ENCODE measurements at regions not wholly inside any gene's neighbourhood (a gene's known extent, or its start where the extent isn't known, plus 50 kb on each side); places are given as distances from the start of the nearest gene placed in this dataset.
"Not testable (repeated sequence)": the region's sequence is repeated elsewhere in the genome, so short reads cannot be mapped to it uniquely, and the experiment has no call there.

DNA sequence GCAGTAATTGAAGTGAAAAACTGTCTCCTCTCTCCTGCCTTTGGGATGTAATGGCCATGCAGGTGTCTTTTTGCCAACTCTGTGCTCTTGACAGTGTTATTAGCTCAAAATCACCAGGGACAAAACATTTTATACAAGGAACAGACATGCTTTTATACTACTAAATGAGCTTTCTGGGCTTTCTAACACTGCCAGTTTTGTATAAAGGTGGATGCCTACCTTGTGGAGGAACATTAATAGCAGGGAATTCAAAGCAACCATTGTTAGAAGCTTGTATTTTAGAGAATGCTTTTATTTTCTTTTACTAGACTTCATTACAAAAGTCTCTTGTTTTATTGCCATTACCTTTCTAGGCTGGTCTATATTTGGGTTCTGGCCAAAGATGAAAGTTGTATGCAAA lies 54.7 kb upstream of the ARSJ start:
- DNase-seq = no peak

DNA sequence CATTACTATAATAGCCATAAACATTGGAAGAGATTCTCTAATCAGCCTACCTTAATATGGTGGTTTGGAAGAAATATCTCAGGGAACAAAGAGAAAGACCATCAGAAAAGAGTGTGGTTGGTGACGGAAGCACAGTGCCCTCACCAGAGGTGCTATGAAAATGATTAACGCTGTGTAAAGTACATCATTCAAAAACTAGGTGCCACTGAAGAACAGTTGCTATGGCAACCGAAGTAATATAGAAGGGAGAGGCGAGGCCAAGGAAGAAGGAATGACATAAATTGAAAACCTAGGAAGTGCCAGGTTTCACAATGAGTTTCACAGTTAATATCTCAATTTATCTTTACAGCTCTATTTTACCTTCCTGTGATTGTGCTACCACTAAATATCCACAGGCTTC lies 57.0 kb upstream of the ARSJ start:
- no peak for DNase-seq

DNA sequence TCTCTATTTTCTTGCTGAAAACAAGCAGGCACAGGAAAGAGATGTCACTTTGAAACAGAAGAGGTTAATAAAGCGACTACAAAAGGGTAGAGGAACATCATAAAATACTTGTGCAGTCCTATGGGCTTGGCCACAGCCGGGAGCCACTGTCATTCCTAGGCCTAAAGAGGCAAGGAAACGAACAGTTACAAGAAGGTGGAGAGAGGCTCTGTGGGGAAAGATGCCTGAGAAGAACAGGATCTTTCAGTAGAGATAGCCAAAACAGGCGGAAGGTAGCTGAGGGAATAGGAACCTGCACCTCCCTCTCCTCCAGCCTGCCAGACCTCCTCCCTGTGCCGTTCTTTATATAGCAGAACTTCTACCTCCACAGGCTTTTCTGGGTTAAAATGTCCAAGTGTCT lies 57.4 kb upstream of the ARSJ start:
- DNase-seq = no peak

DNA sequence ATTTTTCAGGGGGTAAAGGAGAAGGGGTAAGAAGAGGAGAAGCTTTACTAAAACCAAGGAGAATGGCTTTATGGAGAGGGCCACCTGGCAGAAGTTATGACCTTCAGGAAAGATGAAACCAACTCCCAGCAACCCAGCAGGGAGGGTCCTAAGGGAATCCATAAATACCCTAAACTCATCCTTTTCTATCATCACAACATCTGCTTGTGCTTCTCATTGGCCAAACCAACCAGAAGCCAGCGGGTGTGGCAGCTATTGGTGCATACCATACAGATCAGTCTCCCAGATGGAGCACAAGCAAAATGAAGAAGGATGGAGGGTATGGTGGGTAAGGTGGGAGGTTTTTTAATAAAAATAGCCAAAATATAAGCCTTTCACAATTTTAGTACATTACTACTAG lies 58.5 kb upstream of the ARSJ start:
- no peak for DNase-seq

DNA sequence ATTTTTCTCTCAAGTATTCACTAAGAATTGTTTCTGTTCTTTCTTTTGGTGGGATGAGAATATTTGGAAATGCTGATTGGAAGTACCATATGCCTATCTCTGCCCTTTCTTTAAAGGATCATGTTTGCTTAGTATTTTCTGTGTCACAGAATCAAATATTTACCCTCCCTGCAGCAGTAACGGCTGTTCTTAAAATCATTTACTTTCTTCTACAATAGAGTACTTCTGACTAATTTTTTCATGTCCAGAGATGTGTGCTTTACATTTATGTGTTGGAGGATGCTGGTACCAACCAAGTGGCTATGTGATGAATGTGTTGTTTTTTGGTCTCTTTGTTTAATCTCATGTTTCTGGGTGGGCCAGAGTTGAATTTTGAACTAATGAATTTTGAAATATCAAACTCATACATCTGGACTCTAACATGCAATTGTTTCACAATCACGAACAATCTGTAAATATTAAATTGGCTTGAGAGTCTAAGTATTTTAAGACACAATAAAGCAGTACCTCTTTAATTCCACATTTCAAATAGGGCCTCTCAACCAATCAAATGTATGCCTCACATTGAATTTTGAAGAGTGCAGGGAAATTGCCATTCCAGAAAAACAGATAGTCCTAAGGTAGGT lies 59.4 kb upstream of the ARSJ start:
- no peak for DNase-seq

DNA sequence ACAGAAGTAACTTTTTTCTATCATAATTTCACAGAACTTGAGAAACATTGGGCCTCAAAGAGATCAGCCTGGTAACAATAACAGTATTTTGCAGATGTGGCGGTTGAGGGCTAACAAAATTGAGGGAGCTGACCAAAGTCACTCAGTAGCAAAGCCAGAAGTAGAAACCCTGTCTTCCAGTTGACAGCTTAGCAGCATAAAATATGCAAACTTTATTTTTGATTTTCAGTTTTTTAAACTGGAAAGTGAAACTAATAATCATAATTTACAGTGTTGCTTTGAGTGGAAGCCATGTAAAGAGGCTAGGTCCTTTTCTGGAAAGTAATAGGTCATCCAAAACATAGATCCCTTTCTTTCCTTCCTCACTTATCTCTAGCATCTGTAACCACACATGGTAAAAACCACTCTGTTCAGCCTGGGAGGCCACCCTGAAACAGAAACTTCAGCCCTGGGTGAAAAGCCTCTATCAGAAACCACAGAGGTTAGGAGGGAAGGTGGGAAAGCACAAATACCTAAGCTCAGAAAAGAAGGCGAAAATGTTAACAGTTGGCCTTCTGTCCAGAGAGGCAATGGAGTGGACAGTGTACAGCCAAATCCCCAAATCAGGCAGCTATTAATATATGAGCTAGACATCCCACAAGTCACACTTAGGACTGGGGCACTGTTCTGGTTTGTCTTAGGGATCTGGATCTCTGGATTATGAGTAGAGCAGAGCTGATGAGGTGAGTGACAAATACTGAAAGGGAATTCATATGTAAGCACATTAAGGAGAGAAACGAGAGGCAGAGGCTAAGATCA lies 61.1 kb upstream of the ARSJ start:
- DNase-seq = no peak

DNA sequence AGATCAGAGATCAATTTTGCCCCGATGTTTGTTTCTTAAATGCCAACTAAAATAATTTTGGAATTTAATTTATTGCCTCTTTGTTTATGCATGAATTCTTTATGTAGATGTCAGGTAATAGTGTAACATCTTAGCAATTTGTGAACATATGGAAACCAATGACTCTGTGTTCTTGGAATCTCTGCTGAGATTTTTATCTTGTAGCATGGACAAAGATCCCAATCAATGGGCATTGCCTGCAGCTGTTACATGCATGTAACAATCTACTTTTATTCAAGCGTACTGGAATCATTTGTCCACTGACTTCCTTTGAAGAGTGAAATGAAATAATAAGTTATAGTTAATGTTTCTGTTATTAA lies 61.6 kb upstream of the ARSJ start:
- peak in 1 of 3 donors; percentile 21 for DNase-seq

DNA sequence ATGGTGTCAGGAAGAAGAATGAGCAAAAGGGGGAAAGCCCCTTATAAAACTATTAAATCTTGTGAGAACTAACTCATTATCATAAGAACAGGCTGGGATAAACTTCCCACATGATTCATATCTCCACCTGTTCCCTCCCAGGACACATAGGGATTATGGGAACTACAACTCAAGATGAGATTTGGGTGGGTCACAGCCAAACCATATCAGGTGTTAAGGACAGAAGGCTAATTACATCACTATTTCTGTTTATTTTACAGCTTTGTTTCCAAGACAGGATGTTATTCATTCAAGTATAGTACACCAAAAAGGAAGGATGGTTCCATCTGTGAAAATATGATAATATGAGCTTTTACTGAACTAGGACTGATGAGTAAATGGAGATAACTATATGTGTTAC lies 63.7 kb upstream of the ARSJ start:
- no peak for DNase-seq

DNA sequence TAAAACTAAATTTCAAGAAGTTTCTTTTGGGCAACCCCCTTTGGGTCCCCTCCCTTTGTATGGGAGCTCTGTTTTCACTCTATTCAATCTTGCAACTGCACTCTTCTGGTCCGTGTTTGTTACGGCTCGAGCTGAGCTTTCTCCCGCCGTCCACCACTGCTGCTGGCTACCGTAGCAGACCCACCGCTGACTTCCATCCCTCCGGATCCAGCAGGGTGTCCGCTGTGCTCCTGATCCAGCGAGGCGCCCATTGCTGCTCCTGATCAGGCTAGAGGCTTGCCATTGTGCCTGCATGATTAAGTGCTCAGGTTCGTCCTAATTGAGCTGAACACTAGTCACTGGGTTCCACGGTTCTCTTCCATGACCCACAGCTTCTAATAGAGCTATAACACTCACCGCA lies 64.9 kb upstream of the ARSJ start:
- DNase-seq = not testable (repeated sequence)

DNA sequence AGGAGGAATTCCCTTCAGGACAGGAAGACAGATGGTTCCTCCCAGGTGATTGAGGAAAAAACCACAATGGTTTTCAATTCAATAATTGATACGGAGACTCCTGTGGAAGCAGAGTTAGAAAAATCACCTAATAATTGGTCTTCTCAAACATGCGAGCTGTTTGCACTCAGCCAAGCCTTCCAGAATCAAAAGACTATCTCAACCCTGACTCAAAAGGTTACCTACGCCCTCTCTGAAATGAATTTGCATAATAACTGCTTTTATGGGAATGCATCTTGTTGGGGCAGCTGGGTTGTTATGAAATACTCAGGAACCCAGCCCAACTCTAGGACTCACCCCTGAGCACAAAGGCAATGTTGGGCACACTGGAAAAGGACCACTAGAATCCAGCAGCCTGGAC lies 66.9 kb upstream of the ARSJ start:
- DNase-seq = no peak

DNA sequence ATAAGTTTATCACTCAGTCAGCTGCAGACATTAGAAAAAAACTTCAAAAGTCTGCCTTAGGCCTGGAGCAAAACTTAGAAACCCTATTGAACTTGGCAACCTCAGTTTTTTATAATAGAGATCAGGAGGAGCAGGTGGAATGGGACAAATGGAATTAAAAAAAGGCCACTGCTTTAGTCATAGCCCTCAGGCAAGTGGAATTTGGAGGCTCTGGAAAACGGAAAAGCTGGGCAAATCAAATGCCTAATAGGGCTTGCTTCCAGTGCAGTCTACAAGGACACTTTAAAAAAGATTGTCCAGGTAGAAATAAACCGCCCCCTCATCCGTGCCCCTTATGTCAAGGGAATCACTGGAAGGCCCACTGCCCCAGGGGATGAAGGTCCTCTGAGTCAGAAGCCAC lies 68.7 kb upstream of the ARSJ start:
- not testable (repeated sequence) for DNase-seq

DNA sequence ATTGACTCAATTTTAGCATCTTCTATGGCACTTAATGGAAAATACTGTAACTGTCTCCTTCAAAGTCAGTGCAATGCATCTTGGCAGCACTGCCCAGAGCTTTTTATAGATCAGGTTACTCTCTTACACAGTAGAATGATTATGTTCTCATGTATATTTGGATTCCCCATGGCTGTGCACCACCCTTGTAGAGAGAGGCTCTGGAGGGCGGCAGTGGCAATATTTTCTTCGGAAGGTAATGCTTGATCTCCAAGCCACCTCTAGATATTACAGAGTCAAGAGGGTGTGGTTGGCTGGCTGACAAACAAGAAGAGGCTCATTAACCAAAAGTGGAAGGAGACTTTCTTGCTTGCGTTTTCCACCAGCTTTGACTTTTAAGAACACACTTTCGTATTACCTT lies 72.8 kb upstream of the ARSJ start:
- no peak for DNase-seq

DNA sequence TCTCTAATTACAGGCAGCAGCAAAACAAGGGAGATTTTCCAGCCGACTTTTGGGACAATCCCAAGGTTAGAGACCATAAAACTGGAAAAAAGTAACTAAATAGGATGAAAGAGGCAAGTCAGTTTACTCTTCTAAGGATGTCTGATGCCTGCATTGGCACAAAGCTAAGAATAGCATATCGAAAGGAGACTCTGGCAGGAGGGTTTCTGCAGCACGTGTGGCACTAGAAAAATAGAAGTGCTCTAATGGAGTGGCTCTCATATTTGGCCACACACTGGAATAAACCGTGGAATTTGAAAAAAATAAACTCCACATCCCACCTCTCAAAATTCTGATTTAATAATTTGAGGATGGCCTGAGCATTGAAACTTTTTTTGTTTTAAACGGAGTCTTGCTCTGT lies 77.2 kb upstream of the ARSJ start:
- DNase-seq = no peak

DNA sequence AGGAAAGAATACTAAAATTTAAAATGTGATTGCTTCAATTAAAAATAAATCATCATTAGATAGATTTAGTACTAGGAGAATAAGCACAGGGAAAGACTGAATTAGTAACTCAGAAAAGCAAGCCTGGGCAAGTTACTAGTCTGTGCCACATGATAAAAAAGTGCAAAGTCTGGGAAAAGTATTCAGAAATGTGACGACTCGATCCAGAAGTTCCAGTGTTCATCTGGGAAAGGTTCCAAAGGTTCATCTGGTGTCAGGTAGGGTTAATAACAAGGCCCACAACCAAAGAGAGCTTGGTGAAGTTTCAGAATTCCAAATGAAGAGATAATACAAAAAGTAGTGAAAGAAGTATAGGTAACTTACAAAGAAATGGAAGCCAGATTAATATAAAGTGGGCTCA lies 78.3 kb upstream of the ARSJ start:
- no peak for DNase-seq

DNA sequence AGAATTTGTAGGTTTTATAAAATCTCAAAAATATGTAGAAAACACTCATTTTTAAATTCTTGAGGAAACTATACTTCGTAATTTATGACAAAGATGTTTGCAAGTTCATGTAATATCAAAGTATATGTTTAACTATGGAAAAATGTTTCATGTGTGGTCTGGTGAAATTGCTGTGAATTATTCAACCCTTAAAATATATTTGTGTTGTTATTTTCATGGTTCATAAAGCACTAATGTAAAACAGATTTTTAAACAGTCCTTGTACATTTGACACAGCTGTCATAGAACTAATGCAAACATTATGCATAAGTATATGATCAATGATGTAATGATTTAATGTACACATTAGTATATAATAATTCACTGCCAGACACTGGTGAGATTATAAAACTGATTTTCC lies 83.1 kb upstream of the ARSJ start:
- DNase-seq = peak in 1 of 3 donors; percentile 12

DNA sequence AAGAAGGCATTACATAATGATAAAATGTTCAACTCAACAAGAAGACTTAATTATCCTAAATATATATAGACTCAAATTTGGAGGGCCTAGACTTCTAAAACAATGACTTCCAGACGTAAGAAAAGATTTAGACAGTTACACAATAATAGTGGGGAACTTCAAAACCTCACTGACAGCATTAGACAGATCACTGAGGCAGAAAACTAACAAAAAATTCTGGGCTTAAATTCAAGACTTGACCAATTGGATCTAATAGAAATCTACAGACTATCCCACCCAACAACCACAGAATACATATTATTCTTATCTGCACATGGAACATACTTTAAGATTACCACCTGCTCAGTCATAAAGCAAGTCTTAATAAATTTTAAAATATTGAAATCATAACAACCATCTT lies 93.3 kb upstream of the ARSJ start:
- DNase-seq = no peak

DNA sequence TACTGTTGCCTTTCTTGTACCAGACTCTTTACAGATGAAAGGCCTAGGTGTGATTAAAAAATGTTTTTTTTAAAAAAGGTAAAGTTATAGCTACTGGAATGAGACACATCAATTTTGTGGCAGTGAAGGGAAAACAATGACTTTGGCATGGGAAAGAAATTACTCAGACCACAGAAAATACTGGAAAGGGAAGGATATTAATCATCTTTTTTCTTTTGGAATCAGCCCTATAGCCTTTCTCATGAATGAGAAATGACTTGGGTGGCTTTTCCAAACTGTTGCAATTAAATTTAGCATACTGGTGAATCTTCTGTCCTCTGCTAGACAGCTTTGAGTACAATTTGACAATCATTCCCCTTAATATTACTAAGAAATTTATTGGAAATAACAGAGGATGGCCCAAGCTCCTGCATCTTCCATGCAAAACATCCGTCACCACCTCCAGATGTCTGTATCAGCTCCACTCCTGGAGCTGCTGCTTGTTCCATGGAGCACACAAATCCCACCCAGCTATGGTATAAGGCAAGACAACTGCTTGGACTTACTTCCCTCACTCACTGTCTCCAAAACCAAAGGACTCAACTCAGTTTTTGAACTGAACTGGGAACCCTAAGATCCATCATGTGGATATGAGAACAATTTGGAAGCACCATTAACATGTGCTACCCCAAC lies 97.6 kb upstream of the ARSJ start:
- peak in 2 of 3 donors; percentile 42 to 53 for DNase-seq

DNA sequence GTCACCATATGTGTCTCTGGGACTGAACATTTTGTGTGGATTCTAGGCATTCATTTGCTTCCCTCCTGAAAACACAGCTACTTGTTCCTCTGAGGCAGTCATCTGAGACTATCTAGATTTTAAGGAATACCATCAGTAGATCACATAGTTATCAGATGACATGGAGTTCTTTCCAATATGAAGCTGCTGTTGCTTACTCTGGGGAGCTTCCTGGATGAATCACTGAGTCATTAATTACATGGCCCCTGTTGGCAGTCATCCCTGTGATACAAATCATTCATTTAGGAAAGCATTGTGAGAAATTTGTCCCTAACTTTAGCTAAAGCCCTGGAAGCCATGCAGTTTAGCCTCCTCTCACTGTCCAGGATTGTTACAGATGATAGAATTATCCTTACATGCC lies 98.2 kb upstream of the ARSJ start:
- DNase-seq = peak; percentile 61 to 94 (median 78)

DNA sequence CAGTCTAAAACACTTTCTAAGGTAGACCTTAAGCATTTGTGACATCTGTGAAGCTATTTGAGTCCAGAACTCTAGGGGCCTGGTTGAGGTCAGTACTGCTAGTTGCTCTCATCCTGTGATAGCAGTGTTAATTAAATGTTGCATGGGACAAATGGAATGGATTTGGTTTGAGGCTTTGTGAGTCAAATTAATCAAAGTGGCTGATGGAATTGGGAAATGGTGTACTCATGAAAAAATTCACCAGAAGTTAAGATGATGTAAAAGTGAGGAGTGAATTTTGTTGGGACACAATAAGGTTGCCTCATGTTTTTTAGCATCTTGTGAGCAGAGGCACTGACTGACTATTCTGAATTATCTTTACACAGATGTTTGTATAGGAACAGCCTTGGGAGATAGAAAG lies 99.2 kb upstream of the ARSJ start:
- no peak for DNase-seq

DNA sequence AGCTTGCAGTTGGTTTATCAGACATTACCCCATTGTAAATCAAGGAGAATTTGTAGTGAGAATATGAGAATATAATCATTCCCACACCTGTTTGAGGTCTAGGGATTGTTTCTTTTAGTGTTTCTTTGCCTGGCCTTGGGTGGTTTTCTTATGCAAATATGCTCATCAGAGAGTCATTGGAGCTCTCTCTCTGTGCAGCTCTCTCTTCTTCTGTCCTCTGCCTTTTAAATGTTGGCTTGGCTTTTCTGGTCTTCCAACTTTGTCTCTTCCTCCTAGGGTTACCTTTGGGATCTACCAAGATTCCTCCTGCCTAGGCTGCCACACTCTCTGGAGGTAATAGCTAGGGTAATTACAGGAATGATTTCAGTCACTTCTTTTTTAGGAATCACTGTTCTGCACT lies 102.3 kb upstream of the ARSJ start:
- DNase-seq = no peak

DNA sequence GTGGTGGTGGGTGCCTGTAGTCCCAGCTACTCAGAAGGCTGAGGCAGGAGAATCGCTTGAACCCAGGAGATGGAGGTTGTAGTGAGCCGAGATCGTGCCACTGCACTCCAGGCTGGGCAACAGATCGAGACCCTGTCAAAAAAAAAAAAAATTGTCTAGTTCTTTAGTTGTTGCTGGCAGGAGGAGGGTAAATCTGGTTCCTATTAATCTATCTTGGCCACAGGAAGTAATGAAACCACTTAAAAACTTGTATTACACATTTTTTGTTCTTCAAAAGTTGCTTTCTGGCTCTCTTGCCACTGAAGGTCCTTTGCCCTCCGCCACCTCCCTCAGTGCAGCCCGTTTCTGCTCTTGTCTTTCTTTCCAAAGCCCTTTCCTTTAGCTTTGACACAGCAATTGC lies 102.9 kb upstream of the ARSJ start:
- no peak for DNase-seq

DNA sequence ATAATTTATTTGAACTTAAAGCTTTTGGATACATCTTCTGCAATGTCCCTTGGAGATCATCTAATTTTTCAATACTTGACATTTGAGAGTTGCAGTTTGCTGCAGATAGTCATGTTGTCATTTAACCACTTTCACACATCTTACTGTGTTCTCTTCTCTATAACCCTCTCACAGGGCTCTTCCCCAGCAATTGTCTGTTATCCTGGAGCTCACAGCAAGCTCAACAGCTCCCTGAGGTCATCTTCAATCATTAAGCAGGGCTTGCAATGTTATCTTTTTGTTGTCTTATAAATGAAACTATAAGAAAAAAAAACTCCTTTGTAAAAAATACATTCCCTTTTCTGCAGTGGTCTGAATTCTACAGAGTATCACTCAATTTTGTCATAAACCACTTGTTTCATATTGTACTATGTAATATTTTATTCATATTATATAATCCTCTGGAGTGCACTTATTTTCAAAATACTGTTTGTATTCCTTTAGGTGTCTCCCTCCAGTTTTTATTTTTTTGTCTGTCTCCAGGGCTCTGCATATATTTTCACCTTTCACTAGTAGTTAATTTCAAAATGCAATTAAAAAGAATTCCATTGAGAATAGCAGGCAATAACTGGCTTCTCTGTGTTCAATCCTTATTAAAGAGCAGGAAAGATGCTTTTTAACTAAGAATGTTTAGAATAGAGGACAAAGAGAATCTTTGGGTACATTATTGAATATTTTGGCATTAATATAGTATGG lies 106.3 kb upstream of the ARSJ start:
- peak in 1 of 3 donors; percentile 12 for DNase-seq

All from muscle of back (tissue), 3 donors.